Right lobe of liver (tissue), 6 donors: ENCODE measurements at regions not wholly inside any gene's neighbourhood (a gene's known extent, or its start where the extent isn't known, plus 50 kb on each side); places are given as distances from the start of the nearest gene placed in this dataset.
"Not testable (repeated sequence)": the region's sequence is repeated elsewhere in the genome, so short reads cannot be mapped to it uniquely, and the experiment has no call there.

ENCODE experiments used
- ATAC-seq, 4 donors: fragments of 200-7000 bp; cut with Tn5 transposase; one replicate each; pipeline ENCODE4 v1.9.1; 2020; ENCODE audit warnings: mild to moderate bottlenecking in 4 of 4, moderate library complexity in 4 of 4
- DNase-seq, 3 donors: peaks; one replicate each; pipeline ENCODE4 v3.0.0-alpha.2; 2020
- H3K27ac ChIP-seq, 3 donors: fragments of 200-600 bp; one replicate each; pipeline ENCODE4 v1.8.0; 2022
- H3K27me3 ChIP-seq, 2 donors: fragments of 200-600 bp; one replicate each; pipeline ENCODE4 v1.8.0; 2022
- H3K36me3 ChIP-seq, 4 donors: fragments of 200-600 bp; sonication (generic) in 1 of 4; one replicate each; pipeline versions ENCODE4 v1.5.1 to v1.8.0; 2017 to 2022; ENCODE audit warnings: control low read depth in 1 of 4
- H3K4me1 ChIP-seq, 4 donors: fragments of 200-600 bp; sonication (generic) in 1 of 4; one replicate each; pipeline versions ENCODE4 v1.5.1 to v1.8.0; 2017 to 2022; ENCODE audit warnings: control low read depth in 1 of 4
- H3K4me3 ChIP-seq, 3 donors: fragments of 200-600 bp; one replicate each; pipeline ENCODE4 v1.8.0; 2022
- H3K9me3 ChIP-seq, 4 donors: fragments of 200-600 bp; sonication (generic) in 1 of 4; one replicate each; pipeline versions ENCODE4 v1.5.1 to v1.8.0; 2017 to 2022; ENCODE audit warnings: control low read depth in 1 of 4
- CTCF ChIP-seq, 4 donors: fragments of 200-600 bp in 3 of 4; fragments of 450-650 bp in 1 of 4; IDR thresholded peaks; one replicate each; pipeline versions ENCODE4 v1.5.1 to v1.8.0; 2016 to 2022; ENCODE audit warnings: antibody characterized with exemption in 4 of 4, mild to moderate bottlenecking in 2 of 4
- POLR2A ChIP-seq: fragments of 450-650 bp; IDR thresholded peaks from one replicate; pipeline ENCODE4 v1.6.1; 2017; ENCODE audit warnings: antibody characterized with exemption, mild to moderate bottlenecking
- WGBS: methylation state at CpG from one replicate; pipeline ENCODE4 v1.1.6; 2018; ENCODE audit warnings: low coverage, low lambda C conversion rate; ENCODE audit not compliant: insufficient coverage; ENCODE audit errors: missing lambda C conversion rate; 5-methylcytosine and 5-hydroxymethylcytosine counted together
- intact Hi-C, 2 donors: fragments of 100-400 bp; cut with DNase I; formaldehyde crosslinking; loops; one replicate each; pipeline versions ENCODE4 v1.11.2 to v1.14.1; 2022
- donor health status: DM: no; HTN: yes; CAD: no.
- donor health status: DM: no; HTN: no; CAD: no.
- donor health status: DM: no; HTN: no; CAD: no.
- donor health status: DM: no; HTN: yes; CAD: no.
- donor health status: DM: no; HTN: yes; CAD: no.

DNA sequence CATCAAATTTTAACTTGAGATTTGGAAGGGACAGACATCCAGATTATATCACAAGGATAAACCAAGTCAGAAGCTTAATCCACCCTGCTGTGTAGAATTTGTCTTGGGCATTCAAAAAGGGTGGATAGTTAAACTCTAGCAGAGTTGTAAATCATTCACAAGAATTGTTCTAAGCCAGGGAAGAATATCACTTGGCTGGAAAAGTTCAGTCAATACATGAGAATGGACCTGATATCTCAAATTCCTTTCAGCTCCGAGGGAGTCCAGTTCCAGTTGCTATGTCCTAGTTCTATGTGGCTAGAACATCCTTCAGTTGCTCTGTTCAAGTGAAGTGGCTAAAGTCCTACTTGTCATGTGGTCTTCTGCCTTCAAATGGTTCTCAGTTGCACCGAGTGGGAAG, 351.8 kb upstream of the JARID2 start:
- TF ChIP-seq POLR2A (no peak), CTCF (IDR thresholded peaks at IDR 0.05) (no peak)
- Histone ChIP-seq H3K36me3 (no peaks in the 10 kb centered on the region), H3K9me3 (no peaks in the 10 kb centered on the region), H3K4me3 (no peak overlapping the region), H3K4me1 (no peaks in the 10 kb centered on the region), H3K27ac (no peak overlapping the region), H3K27me3 (no peaks in the 10 kb centered on the region)
- DNase-seq (no peak), ATAC-seq (peak in 1 of 4 donors; percentile 52)
- intact Hi-C loops: no loop called here
- WGBS: 58% methylated on average over 2 of the region's 2 CpGs

DNA sequence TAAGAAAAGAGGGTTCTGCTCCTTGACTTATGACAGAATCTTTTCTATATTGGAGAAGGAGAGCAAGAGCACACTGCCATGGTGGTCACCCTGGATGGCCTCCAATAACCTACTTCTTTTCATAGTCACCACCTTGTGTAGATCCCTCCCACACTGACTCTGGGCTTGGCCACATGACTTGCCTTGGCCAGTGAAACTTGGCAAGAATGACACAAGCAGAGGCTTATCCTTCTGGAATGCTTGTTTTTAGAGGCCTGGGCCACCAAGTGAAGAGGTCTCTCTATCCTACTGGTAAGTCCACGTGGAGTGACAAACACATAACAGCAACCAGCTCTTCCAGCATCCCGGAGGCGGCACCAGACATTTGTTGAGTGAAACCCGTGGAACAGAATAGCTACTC, 349.4 kb upstream of the JARID2 start:
- Histone ChIP-seq H3K4me1 (no peaks in the 10 kb centered on the region), H3K27me3 (no peaks in the 10 kb centered on the region), H3K27ac (no peak overlapping the region), H3K4me3 (no peak overlapping the region), H3K9me3 (no peaks in the 10 kb centered on the region), H3K36me3 (no peaks in the 10 kb centered on the region)
- TF ChIP-seq POLR2A (no peak), CTCF (IDR thresholded peaks at IDR 0.05) (no peak)
- ATAC-seq (no peak), DNase-seq (no peak)
- WGBS: 50% methylated on average over 2 of the region's 4 CpGs
- intact Hi-C loops: no loop called here

DNA sequence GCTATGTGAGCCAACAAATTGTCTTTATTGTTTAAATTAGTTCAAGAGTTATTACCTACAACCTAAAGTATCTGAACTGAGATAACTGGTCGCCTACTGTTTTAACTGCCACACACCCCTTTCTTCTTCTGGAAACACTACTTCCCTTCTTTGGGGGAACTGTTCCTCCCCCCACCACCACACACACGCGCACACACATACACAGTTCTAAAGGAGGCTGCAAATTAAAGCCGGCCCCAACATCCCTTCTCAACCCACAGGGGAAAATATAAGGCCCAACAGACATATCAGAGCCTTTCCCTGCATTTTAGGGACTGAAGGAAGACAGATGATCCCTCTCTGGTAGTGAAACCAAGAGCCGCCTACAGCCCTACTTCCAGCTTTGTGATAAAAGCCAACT, 348.0 kb upstream of the JARID2 start:
- Histone ChIP-seq H3K27ac (no peak overlapping the region), H3K36me3 (no peaks in the 10 kb centered on the region), H3K4me3 (no peak overlapping the region), H3K9me3 (no peaks in the 10 kb centered on the region), H3K27me3 (no peaks in the 10 kb centered on the region), H3K4me1 (no peaks in the 10 kb centered on the region)
- WGBS: 68% methylated on average over 5 of the region's 5 CpGs
- TF ChIP-seq POLR2A: no peak
- DNase-seq: no peak
- intact Hi-C loops: no loop called here
- ATAC-seq: peak in 3 of 4 donors; percentile 27 to 42 (median 33)

DNA sequence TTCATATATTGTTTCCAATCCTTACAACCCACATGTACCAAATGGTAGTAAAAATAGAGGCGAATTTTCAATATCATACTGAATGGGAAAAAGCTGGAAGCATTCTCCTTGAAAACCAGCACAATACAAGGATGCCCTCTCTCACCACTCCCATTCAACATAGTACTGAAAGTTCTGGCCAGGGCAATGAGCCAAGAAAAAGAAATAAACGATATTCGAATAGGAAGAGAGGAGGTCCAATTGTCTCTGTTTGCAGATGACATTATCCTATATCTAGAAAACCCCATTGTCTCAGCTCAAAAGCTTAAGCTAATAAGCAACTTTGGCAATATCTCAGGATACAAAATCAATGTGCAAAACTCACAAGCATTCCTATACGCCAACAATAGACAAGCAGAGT, 346.4 kb upstream of the JARID2 start:
- intact Hi-C loops, H3K27me3 ChIP-seq, DNase-seq, H3K4me3 ChIP-seq, H3K36me3 ChIP-seq, H3K27ac ChIP-seq, H3K4me1 ChIP-seq, H3K9me3 ChIP-seq, ATAC-seq: not testable (repeated sequence)
- WGBS: 44% methylated on average over 4 of the region's 4 CpGs

DNA sequence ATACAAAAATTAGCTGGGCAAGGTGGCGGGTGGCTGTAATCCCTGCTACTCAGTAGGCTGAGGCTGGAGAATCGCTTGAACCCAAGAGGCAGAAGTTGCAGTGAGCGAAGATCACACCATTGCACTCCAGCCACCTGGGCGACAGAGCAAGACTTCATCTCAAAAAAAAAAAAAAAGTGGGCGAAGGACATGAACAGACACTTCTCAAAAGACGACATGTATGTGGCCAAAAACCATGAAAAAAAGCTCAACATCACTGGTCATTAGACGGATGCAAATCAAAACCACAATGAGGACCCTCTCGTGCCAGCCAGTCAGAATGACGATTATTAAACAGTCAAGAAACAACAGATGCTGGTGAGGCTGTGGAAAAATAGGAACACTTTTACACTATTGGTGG, 344.9 kb upstream of the JARID2 start:
- H3K4me1 ChIP-seq: no peaks in the 10 kb centered on the region
- WGBS: 86% methylated on average over 3 of the region's 9 CpGs
- no peaks in the 10 kb centered on the region for H3K36me3 ChIP-seq
- TF ChIP-seq POLR2A (no peak), CTCF (IDR thresholded peaks at IDR 0.05) (no peak)
- H3K27ac ChIP-seq: no peak overlapping the region
- no peaks in the 10 kb centered on the region for H3K9me3 ChIP-seq
- no peaks in the 10 kb centered on the region for H3K27me3 ChIP-seq
- DNase-seq (no peak), ATAC-seq (no peak)
- intact Hi-C loops: no loop called here
- no peak overlapping the region for H3K4me3 ChIP-seq
